HG02798 (cell line): ENCODE measurements at regions not wholly inside any gene's neighbourhood (a gene's known extent, or its start where the extent isn't known, plus 50 kb on each side); places are given as distances from the start of the nearest gene placed in this dataset.
"Not testable (repeated sequence)": the region's sequence is repeated elsewhere in the genome, so short reads cannot be mapped to it uniquely, and the experiment has no call there.

ENCODE experiments used
- ATAC-seq: cut with Tn5 transposase; IDR thresholded peaks from one replicate; pipeline ENCODE4 v1.9.1; 2021; ENCODE audit warnings: mild to moderate bottlenecking; ENCODE audit not compliant: unreplicated experiment, poor library complexity

- no peak for ATAC-seq
Measured at GRCh38 chr3:135622656-135623055, 342.9 kb upstream of the PPP2R3A start.

GRCh38 chr3:135623558-135623957 lies 342.0 kb upstream of the PPP2R3A start:
- ATAC-seq = no peak

GRCh38 chr3:135627057-135627456 lies 338.5 kb upstream of the PPP2R3A start:
- ATAC-seq = no peak

- ATAC-seq = no peak
Measured at GRCh38 chr3:135629701-135630408, 335.7 kb upstream of the PPP2R3A start.

GRCh38 chr3:135632556-135633065 lies 332.9 kb upstream of the PPP2R3A start:
- no peak for ATAC-seq

- no peak for ATAC-seq
Measured at GRCh38 chr3:135633078-135633477, 332.4 kb upstream of the PPP2R3A start.

GRCh38 chr3:135636596-135636995 lies 328.9 kb upstream of the PPP2R3A start:
- ATAC-seq = no peak

- no peak for ATAC-seq
Measured at GRCh38 chr3:135637013-135637412, 328.5 kb upstream of the PPP2R3A start.

- no peak for ATAC-seq
Measured at GRCh38 chr3:135641761-135642160, 323.8 kb upstream of the PPP2R3A start.

- no peak for ATAC-seq
Measured at GRCh38 chr3:135645541-135645940, 320.0 kb upstream of the PPP2R3A start.

GRCh38 chr3:135646873-135647272 lies 318.7 kb upstream of the PPP2R3A start:
- ATAC-seq = no peak

GRCh38 chr3:135649361-135649760 lies 316.2 kb upstream of the PPP2R3A start:
- no peak for ATAC-seq

- no peak for ATAC-seq
Measured at GRCh38 chr3:135650309-135650708, 315.2 kb upstream of the PPP2R3A start.

GRCh38 chr3:135652388-135652787 lies 313.1 kb upstream of the PPP2R3A start:
- ATAC-seq = no peak

GRCh38 chr3:135655328-135655727 lies 310.2 kb upstream of the PPP2R3A start:
- ATAC-seq = no peak

- ATAC-seq = not testable (repeated sequence)
Measured at GRCh38 chr3:135658451-135658850, 307.1 kb upstream of the PPP2R3A start.

- no peak for ATAC-seq
Measured at GRCh38 chr3:135667061-135667460, 298.5 kb upstream of the PPP2R3A start.

- no peak for ATAC-seq
Measured at GRCh38 chr3:135674508-135674907, 291.0 kb upstream of the PPP2R3A start.

- ATAC-seq = no peak
Measured at GRCh38 chr3:135678386-135678785, 287.1 kb upstream of the PPP2R3A start.

GRCh38 chr3:135688003-135688402 lies 277.5 kb upstream of the PPP2R3A start:
- no peak for ATAC-seq

- no peak for ATAC-seq
Measured at GRCh38 chr3:135690664-135691063, 274.9 kb upstream of the PPP2R3A start.

- ATAC-seq = no peak
Measured at GRCh38 chr3:135691240-135691639, 274.3 kb upstream of the PPP2R3A start.
